ENCODE measurements at regions not wholly inside any gene's neighbourhood (a gene's known extent, or its start where the extent isn't known, plus 50 kb on each side); places are given as distances from the start of the nearest gene placed in this dataset.

GRCh38 chr3:71857956-71858355 is 73.0 kb upstream of the PROK2 start:
- Histone ChIP-seq H3K4me1 (ENCODE audit: control insufficient read depth in 1 of 2, insufficient read depth in 2 of 2, low read length in 2 of 2) (peaks cover 14 to 31% of the 10 kb centered on the region in 2 donors), H3K27me3 (ENCODE audit: control insufficient read depth in 2 of 2, insufficient read depth in 2 of 2, low read length in 2 of 2) (no peaks in the 10 kb centered on the region), H3K4me3 (replicated peaks in 1 of 3; ENCODE audit: low read depth in 2 of 3, low read length in 3 of 3) (no peak overlapping the region), H3K9ac (ENCODE audit: insufficient read depth, low read length, poor library complexity, severe bottlenecking) (no peak overlapping the region), H4K20me1 (ENCODE audit: insufficient read depth, low read length) (no peaks in the 10 kb centered on the region), H3K9me3 (replicated peaks in 1 of 2; ENCODE audit: control insufficient read depth in 1 of 2, insufficient read depth in 1 of 2, low read length in 2 of 2) (peaks cover 7 to 11% of the 10 kb centered on the region in 2 donors), H3K4me2 (replicated peaks; ENCODE audit: extremely low read depth, low read length, poor library complexity, severe bottlenecking) (no peak overlapping the region), H3K79me2 (ENCODE audit: insufficient read depth, low read length) (no peaks in the 10 kb centered on the region), H3K36me3 (replicated peaks in 1 of 2; ENCODE audit: control insufficient read depth in 1 of 2, insufficient read depth in 2 of 2, low read length in 2 of 2) (no peaks in the 10 kb centered on the region), H2AFZ (ENCODE audit: insufficient read depth, low read depth, low read length, poor library complexity, severe bottlenecking) (no peak overlapping the region), H3K27ac (ENCODE audit: low read depth in 1 of 2, low read length in 2 of 2) (no peak overlapping the region)
- peaks cover 35% of the 10 kb centered on the region for H3K4me1 Mint-ChIP-seq
- no peak overlapping the region for H3K4me3 Mint-ChIP-seq
- peak overlapping the region in 2 of 7 donors; percentile 20 to 78 for H3K27ac Mint-ChIP-seq
- peak in 2 of 3 donors; percentile 16 to 38 for DNase-seq
- intact Hi-C loops (cut with micrococcal nuclease): loop anchor here (5.0 kb wide), 3 partner anchors 51 to 146 kb away; partner anchors contain the start of gene EIF4E3 (in 2 of the 2)
- H3K9me3 Mint-ChIP-seq: peaks cover 2 to 14% (median 13%) of the 10 kb centered on the region in 7 donors
- WGBS (ENCODE audit: insufficient coverage): no CpG with 5 or more reads among the region's 3 CpGs
- H3K36me3 Mint-ChIP-seq: no peaks in the 10 kb centered on the region
- no peak for TF ChIP-seq CTCF (IDR thresholded peaks at IDR 0.05)
- H3K27me3 Mint-ChIP-seq (ENCODE audit: low read depth in 3 of 3): peaks cover 4 to 12% (median 4%) of the 10 kb centered on the region in 3 donors

- Histone ChIP-seq H2AFZ (ENCODE audit: insufficient read depth, low read depth, low read length, poor library complexity, severe bottlenecking) (no peak overlapping the region), H3K4me3 (replicated peaks in 1 of 3; ENCODE audit: low read depth in 2 of 3, low read length in 3 of 3) (no peak overlapping the region), H3K4me1 (ENCODE audit: control insufficient read depth in 1 of 2, insufficient read depth in 2 of 2, low read length in 2 of 2) (peaks cover 24 to 50% of the 10 kb centered on the region in 2 donors), H3K27me3 (ENCODE audit: control insufficient read depth in 2 of 2, insufficient read depth in 2 of 2, low read length in 2 of 2) (no peaks in the 10 kb centered on the region), H4K20me1 (ENCODE audit: insufficient read depth, low read length) (no peaks in the 10 kb centered on the region), H3K9ac (ENCODE audit: insufficient read depth, low read length, poor library complexity, severe bottlenecking) (no peak overlapping the region), H3K9me3 (replicated peaks in 1 of 2; ENCODE audit: control insufficient read depth in 1 of 2, insufficient read depth in 1 of 2, low read length in 2 of 2) (no peaks in the 10 kb centered on the region), H3K79me2 (ENCODE audit: insufficient read depth, low read length) (no peaks in the 10 kb centered on the region), H3K27ac (ENCODE audit: low read depth in 1 of 2, low read length in 2 of 2) (no peak overlapping the region), H3K4me2 (replicated peaks; ENCODE audit: extremely low read depth, low read length, poor library complexity, severe bottlenecking) (no peak overlapping the region), H3K36me3 (replicated peaks in 1 of 2; ENCODE audit: control insufficient read depth in 1 of 2, insufficient read depth in 2 of 2, low read length in 2 of 2) (no peaks in the 10 kb centered on the region)
- H3K36me3 Mint-ChIP-seq: no peaks in the 10 kb centered on the region
- DNase-seq: no peak
- peaks cover 0 to 2% (median 0%) of the 10 kb centered on the region in 7 donors for H3K9me3 Mint-ChIP-seq
- H3K27ac Mint-ChIP-seq: peak overlapping the region in 3 of 7 donors; percentile 10 to 60 (median 10)
- peaks cover 0 to 5% (median 4%) of the 10 kb centered on the region in 3 donors for H3K27me3 Mint-ChIP-seq (ENCODE audit: low read depth in 3 of 3)
- 94% methylated on average over 2 of the region's 4 CpGs for WGBS (ENCODE audit: insufficient coverage)
- no peak for TF ChIP-seq CTCF (IDR thresholded peaks at IDR 0.05)
- H3K4me1 Mint-ChIP-seq: peaks cover 53% of the 10 kb centered on the region
- intact Hi-C loops (cut with micrococcal nuclease): loop anchor here (5.0 kb wide), 3 partner anchors 47 to 142 kb away; partner anchors contain the start of gene EIF4E3 (in 2 of the 2)
- no peak overlapping the region for H3K4me3 Mint-ChIP-seq
Measured at GRCh38 chr3:71854706-71855105, 69.8 kb upstream of the PROK2 start.
